HG03575 (cell line): ENCODE measurements at regions not wholly inside any gene's neighbourhood (a gene's known extent, or its start where the extent isn't known, plus 50 kb on each side); places are given as distances from the start of the nearest gene placed in this dataset.
"Not testable (repeated sequence)": the region's sequence is repeated elsewhere in the genome, so short reads cannot be mapped to it uniquely, and the experiment has no call there.

ENCODE experiments used
- ATAC-seq: cut with Tn5 transposase; IDR thresholded peaks from one replicate; pipeline ENCODE4 v1.9.1; 2021; ENCODE audit not compliant: unreplicated experiment, insufficient number of reproducible peaks, low FRiP score; ENCODE audit errors: extremely low read depth

DNA sequence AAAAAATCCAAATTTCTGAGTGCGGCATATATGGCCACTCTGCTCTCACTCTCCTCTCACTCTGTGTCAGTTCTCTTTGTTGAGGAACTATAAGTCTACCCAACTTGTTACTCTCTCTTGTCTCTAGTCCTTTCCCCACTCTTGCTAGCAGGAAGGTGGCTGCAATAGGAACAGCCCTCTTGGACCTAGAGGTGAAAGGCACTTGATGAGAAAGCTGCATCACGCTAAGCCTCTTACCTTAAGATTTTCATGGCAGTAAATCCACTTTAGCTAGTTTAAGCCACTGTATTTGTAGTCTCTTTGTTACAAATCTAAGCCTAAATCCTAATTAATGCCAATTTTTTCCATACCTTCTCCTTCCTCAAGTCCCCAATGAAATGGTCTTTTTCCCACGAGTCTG is 189.9 kb downstream of the NKX6-1 start:
- ATAC-seq: no peak

DNA sequence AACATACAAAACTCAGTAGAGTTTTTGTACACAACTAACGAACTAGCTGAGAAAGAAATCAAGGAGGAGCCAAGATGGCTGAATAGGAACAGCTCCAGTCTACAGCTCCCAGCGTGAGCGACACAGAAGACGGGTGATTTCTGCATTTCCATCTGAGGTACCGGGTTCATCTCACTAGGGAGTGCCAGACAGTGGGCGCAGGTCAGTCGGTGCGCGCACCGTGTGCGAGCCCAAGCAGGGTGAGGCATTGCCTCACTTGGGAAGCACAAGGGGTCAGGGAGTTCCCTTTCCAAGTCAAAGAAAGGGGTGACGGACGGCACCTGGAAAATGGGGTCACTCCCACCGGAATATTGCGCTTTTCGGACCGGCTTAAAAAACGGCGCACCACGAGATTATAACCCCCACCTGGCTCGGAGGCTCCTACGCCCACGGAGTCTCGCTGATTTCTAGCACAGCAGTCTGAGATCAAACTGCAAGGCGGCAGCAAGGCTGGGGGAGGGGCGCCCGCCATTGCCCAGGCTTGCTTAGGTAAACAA is 200.3 kb downstream of the NKX6-1 start:
- ATAC-seq: not testable (repeated sequence)

DNA sequence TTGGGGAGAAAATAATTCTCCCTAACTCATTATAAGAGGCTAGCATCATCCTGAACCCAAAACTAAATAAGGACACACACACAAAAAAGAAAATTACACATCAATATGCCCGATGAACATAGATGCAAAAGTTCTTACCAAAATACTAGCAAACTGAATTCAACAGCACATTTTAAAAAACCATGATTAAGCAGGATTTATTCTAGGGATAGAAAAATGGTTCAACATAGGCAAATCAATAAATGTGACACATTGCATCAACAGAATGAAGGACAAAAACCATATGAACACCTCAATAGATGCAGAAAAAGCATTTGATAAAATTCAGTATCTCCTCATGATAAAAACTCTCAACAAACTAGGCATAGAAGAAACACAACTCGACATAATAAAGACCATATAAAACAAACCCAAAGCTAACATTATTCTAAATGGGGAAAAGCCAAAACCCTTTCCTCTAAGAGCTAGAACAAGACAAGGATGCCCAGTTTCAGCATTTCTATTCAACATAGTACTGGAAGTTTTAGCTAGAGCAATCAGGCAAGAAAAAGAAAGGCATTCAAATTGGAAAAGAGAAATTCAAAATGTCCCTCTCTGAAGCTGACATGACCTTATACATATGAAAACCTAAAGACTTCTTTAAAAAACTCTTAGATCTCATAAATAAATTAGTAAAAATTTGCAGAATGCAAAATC is 200.9 kb downstream of the NKX6-1 start:
- ATAC-seq: no peak

DNA sequence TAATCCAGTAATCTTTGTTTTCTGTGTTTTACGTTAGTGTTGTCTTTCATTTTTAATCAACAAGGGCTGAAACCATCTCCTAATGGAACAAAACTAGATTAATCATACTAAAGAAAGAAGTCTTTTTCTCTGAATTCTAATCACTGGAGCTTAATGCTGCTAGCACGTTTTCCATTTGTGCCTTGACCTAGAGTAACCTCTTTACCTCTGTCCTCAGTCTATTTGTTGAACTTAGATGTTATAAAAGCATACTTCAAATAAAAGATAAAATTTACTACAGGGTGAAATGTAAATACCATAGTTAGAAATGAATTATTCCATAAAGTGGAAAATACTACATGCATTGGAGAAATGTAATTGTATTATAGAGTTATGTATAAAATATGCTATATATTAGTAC is 207.1 kb downstream of the NKX6-1 start:
- ATAC-seq: no peak

DNA sequence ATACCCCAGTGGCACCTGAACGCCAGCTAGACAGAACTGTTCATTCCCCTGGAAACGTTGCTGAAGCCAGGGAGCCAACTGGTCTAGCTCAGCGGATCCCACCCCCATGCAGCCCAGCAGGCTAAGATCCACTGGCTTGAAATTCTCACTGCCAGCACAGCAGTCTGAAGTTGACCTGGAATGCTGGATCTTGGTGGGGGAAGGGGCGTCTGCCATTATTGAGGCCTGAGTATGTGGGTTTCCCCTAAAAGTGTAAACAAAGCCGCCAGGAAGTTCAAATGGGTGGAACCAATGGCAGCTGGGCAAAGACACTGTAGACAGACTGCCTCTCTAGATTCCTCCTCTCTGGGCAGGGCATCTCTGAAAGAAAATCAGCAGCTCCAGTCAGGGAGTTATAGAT is 213.0 kb downstream of the NKX6-1 start:
- ATAC-seq: no peak

DNA sequence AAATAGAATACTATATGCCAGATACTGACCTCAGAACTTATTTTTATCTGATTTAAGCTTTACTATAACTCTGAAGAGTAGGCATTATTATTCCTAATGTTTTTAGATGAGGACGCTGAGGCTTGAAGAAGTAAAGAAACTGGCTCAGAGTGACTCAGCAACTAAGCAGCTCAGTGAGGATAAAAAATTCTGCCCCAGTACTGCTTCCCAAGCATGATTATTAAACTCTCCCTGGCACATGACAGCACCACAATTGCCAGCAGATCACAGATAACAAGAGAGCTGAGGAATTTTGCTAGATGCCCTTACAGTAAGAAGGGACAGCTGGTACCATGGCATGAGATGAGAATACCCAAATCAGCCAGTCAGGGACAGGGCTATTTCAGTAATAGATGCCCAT is 219.4 kb downstream of the NKX6-1 start:
- ATAC-seq: no peak

DNA sequence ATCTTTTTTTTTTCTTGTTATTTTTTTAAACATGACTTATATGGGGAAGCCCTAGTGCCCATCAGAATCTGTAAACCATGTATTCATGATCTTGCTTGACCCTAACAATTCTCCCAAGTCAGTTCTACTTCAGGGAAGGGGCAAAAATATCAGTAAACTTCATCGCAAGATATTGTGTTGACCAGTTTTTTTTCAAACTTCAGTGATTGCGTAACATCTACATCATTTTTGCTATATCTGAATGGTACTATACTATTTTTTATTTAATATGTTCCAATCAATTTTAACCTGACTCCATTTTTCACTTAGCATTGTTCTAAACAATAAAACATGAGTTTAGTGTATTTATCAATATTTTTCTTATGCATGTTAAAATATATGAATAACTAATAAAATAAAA is 221.2 kb downstream of the NKX6-1 start:
- no peak for ATAC-seq

DNA sequence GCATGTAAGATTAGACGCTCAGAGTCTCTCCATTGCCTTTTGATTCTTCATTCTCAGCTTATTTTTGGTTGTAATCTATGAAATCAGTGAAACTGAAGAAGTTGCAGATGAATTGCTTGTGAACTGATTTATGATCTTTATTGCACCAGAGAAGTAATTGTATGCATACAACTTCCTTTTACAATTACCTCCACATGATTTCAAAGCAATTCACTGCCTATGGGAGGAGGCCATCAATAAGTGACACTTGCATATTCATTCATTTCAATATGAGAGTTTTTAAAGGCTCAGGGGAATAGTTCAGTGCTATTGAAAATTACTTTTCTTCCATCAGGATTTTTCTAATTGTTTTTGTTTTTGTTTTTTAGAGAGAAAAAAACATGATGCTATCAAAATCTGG is 222.3 kb downstream of the NKX6-1 start:
- ATAC-seq: no peak

DNA sequence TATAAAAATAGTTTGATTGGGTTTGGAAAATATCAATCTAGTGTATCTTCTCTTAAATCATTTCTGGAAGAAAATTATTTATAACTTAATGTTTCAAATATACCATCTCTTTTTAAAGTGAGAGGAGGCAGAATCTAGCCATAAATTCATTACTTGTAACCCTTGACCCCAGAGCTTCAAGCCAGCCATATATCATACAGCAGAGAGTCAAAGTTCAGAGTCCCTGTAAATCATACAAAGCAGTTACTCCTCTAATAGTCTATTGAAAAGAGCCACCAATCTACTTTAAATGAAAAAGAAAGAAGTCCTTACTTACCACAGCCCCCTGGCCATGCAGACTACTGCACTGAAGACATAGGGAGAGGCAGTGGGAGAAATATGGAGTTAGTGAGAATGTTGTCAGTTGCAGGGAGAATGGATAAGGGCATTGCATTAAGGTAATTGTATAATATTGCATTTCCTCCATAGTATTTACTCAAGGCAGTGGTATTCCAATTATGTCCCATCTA is 229.5 kb downstream of the NKX6-1 start:
- ATAC-seq: no peak

DNA sequence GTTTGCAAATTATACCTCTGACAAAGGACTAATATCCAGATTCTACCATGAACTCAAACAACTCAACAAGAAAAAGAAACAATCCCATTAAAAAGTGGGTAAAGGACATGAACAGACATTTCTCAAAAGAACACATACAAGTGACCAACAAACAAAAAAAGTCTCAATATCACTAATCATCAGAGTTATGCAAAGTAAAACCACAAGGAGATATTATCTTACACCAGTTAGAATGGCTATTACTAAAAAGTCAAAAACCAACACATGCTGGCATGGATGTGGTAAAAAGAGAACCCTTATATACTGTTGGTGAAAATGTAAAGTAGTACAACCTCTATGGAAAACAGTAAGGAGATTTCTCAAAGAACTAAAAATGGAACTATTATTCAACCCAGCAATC is 234.4 kb downstream of the NKX6-1 start:
- no peak for ATAC-seq

DNA sequence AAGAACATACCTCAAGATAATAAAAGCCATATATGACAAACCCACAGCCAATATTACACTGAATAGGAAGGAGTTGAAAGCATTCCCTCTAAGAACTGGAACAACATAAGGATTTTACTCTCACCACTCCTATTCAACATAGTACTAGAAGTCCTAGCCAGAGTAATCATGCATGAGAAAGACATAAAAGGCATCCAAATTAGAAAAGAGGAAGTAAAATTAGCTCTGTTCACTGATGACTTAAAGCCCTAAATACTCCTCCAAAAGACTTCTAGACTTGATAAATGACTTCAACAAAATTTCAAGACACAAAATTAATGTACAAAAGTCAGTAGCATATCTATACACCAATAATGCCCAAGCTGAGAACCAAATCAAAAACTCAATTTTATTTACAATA is 235.7 kb downstream of the NKX6-1 start:
- no peak for ATAC-seq

DNA sequence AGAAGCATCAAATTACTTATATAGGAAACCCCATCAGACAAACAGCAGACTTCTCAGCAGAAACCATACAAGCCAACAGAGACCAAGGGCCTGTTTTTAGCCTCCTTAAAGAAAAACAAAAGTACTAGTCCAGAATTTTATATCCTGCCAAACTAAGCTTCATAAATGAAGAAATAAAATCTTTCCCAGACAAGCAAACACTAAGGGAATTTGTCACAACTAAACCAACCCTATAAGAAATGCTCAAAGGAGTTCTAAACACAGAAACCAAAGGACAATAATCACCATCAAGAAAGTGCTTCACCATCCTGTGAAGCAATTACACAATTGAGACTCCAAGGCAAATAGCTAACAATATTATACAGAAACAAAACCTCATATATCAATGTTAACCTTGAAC is 238.6 kb downstream of the NKX6-1 start:
- no peak for ATAC-seq

DNA sequence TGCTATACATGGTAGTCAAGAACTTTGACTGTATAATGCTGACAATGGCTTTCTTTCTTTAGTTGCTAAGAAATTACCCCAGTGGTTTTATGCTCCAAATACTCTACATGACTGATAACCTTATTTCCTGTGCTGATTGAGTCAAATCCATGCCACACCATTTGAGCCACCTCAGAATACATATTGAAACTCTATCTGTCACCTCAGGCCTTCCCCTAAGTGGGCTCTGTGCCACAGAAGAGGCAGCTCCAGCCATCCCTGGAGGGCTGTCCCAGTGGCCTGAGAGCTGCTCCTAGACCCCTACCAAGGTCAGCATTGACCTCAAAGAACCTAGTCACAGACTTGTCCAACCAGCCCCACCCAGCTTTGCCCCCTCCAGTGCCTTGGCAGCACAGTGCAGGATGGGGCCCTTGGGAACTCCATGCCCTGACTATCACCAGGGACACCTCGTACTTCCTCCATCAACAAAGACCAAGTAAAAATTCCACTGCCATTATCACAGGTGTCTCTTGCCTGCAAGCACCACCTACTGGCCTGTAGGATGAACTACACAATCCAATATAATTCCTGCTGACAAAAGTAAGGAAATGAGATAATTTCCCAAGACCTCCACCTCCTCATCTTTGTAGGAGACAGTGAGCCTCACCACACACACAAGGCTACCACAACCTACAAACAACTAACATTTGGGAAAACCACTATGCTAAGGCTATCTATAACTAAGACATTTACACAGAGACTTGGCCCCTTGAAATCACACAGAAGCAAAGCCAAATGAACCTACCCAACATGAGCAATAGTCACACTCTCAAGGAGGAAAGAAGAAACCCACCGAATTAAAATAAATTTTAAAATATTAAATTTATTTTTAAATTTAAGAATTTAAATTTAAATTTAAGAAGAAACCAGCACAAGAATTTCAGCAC is 239.9 kb downstream of the NKX6-1 start:
- ATAC-seq: no peak

DNA sequence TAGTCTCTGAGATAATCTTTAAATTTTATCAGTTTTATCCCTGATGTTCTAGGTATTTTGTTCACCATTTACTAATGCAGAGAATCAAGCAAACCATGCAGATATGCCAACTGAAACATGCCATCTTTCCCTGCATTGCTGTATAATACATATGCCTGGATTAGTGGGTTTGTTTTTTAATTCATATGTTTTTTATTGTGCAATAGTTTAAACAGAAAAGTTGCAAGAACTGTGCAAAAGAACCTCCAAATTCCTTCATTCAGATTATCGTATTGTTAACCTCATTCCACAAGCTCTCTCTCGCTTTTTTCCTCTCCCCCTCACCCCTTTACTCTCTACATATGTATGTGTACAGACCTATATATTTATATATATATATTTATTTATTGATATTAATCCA is 244.6 kb downstream of the NKX6-1 start:
- no peak for ATAC-seq

DNA sequence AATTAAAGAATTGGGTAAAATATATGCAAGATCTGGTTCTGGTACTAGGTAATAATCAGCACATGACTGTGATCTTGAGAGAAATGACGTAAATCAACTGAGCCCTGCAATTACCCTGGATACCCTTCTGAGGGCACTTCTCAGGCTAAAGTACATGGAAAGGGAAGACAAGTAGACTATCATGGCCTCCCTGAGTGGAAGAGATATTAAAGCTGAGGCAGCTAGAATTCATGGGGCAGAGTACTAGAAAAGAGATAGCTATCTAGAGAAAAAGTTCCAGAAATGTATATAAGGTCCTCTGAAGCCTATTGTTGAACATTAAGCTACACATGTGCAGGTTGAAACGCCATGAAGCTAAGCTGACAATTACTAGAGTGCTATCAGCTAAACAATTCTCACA is 249.6 kb downstream of the NKX6-1 start:
- no peak for ATAC-seq

DNA sequence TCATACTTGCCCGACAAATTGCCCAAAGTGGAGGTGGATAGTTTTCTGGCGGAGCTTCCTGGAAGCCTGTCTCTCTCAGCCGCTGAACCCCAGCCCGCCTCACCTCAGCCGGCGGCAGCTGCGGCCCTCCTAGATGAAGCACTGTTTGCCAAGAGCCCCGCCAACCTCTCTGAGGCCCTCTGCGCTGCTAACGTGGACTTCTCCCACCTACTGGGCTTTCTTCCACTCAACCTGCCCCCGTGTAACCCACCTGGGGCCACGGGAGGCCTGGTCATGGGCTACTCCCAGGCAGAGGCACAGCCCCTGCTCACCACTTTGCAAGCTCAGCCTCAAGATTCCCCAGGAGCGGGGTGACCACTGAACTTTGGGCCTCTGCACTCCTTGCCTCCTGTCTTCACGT is 254.1 kb downstream of the NKX6-1 start:
- ATAC-seq: not testable (repeated sequence)

DNA sequence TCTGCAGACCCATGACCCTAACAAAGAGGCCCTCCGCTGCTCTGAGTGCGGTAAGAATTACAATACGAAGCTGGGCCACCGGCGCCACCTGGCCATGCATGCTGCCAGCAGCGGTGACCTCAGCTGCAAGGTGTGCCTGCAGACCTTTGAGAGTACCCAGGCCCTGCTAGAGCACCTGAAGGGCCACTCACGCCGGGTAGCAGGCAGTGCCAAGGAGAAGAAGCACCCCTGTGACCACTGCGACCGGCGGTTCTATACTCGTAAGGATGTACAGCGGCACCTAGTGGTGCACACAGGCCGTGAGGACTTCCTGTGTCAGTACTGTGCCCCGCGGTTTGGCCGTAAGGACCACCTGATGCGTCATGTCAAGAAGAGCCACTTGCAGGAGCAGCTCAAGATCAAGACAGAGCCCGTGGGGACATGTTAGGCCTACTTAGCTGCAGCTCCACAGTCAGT is 254.7 kb downstream of the NKX6-1 start:
- not testable (repeated sequence) for ATAC-seq

DNA sequence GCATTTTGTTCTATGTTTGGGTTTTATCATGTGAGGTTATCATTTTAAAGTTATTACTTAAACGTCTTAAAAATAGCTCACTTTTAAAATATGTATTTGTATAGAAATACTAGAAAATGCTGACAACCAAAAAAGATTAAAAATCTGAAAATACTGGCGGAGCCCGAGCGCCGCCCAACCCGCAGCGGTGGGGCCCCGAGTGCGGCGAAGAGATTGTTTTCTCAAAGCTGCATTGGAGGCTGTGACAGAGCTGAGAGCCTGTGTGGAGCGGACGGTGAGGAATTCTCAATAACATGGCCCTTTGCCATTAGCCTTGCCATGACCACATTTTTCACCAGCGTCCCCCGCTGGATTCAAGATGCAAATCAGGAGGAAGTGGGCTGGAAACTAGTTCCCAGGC is 255.4 kb downstream of the NKX6-1 start:
- no peak for ATAC-seq

DNA sequence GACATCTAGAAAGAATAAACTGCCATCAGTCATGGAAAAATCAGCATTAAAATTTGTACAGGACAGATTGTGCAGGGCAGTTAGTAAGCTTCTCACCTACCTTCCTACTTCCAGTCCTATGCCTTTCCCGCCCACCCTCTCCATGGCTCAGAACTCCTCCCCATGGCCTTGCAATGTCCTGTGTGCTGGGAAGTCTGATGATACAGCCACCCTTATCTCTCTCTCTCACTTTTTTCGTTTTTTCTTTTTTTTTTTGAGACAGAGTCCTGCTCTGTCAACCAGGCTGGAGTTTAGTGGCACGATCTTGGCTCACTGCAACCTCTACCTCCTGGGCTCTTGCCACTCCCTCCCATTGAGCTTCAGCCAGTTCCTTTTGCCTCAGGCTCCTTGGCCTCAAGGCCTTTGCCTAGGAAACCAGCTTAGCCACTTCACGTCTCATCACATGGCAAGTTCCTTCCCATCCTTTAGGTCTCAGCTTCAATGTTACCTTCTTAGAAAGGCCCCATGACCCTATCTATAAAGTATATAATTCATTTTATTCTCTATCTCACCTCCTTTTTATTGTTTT is 259.7 kb downstream of the NKX6-1 start:
- ATAC-seq: no peak
